HUES6 (cell line): ENCODE measurements at regions not wholly inside any gene's neighbourhood (a gene's known extent, or its start where the extent isn't known, plus 50 kb on each side); places are given as distances from the start of the nearest gene placed in this dataset.

Experiments used
- H3K27ac ChIP-seq: 2 replicates; pipeline ENCODE4 v1.7.0; 2013; ENCODE audit warnings: low read depth, mild to moderate bottlenecking, low read length, inconsistent platforms
- H3K27me3 ChIP-seq: 2 replicates; pipeline ENCODE4 v1.6.1; 2013; ENCODE audit warnings: low read length; ENCODE audit not compliant: control insufficient read depth, insufficient read depth
- H3K36me3 ChIP-seq: 2 replicates; pipeline ENCODE4 v1.6.1; 2013; ENCODE audit warnings: low read length; ENCODE audit not compliant: control insufficient read depth, insufficient read depth
- H3K4me1 ChIP-seq: 2 replicates; pipeline ENCODE4 v1.6.1; 2013; ENCODE audit warnings: low read length; ENCODE audit not compliant: control insufficient read depth, insufficient read depth
- H3K4me3 ChIP-seq: 2 replicates; pipeline ENCODE4 v1.5.1; 2013; ENCODE audit warnings: low read depth, low read length
- H3K9ac ChIP-seq: one replicate; pipeline ENCODE4 v1.6.1; 2013; ENCODE audit warnings: mild to moderate bottlenecking, low read length
- H3K9me3 ChIP-seq: 2 replicates; pipeline ENCODE4 v1.6.1; 2013; ENCODE audit warnings: low read depth, low read length; ENCODE audit not compliant: control insufficient read depth, insufficient read depth

- Histone ChIP-seq H3K36me3 (no peaks in the 10 kb centered on the region), H3K9me3 (no peaks in the 10 kb centered on the region), H3K4me3 (no peak overlapping the region), H3K27ac (no peak overlapping the region), H3K27me3 (no peaks in the 10 kb centered on the region), H3K4me1 (peaks cover 6% of the 10 kb centered on the region; the same call in 1 of the 2 replicates), H3K9ac (no peak overlapping the region)
Observed at GRCh38 chr21:43347461-43348169, 79.3 kb downstream of the SIK1 start.

- H3K27me3 ChIP-seq: no peaks in the 10 kb centered on the region
- no peaks in the 10 kb centered on the region for H3K36me3 ChIP-seq
- H3K4me1 ChIP-seq: peaks cover 6% of the 10 kb centered on the region; the same call in 1 of the 2 replicates
- H3K9me3 ChIP-seq: no peaks in the 10 kb centered on the region
- H3K4me3 ChIP-seq: no peak overlapping the region
- no peak overlapping the region for H3K27ac ChIP-seq
- H3K9ac ChIP-seq: no peak overlapping the region
Observed at GRCh38 chr21:43346551-43346950, 80.4 kb downstream of the SIK1 start.

- Histone ChIP-seq H3K4me1 (peaks cover 9% of the 10 kb centered on the region; the same call in 1 of the 2 replicates), H3K9me3 (no peaks in the 10 kb centered on the region), H3K27me3 (no peaks in the 10 kb centered on the region), H3K27ac (no peak overlapping the region), H3K36me3 (no peaks in the 10 kb centered on the region), H3K4me3 (no peak overlapping the region), H3K9ac (no peak overlapping the region)
Observed at GRCh38 chr21:43345746-43346409, 81.1 kb downstream of the SIK1 start.

- no peak overlapping the region for H3K4me3 ChIP-seq
- no peak overlapping the region for H3K27ac ChIP-seq
- H3K36me3 ChIP-seq: no peaks in the 10 kb centered on the region
- H3K4me1 ChIP-seq: peaks cover 15% of the 10 kb centered on the region; the same call in 1 of the 2 replicates
- no peaks in the 10 kb centered on the region for H3K27me3 ChIP-seq
- H3K9ac ChIP-seq: no peak overlapping the region
- no peaks in the 10 kb centered on the region for H3K9me3 ChIP-seq
Observed at GRCh38 chr21:43345046-43345745, 81.7 kb downstream of the SIK1 start.

GRCh38 chr21:43343992-43344886 lies 82.7 kb downstream of the SIK1 start:
- H3K27me3 ChIP-seq: no peaks in the 10 kb centered on the region
- no peaks in the 10 kb centered on the region for H3K36me3 ChIP-seq
- H3K9me3 ChIP-seq: no peaks in the 10 kb centered on the region
- no peak overlapping the region for H3K27ac ChIP-seq
- H3K4me3 ChIP-seq: no peak overlapping the region
- H3K4me1 ChIP-seq: peaks cover 15% of the 10 kb centered on the region; the same call in 1 of the 2 replicates
- no peak overlapping the region for H3K9ac ChIP-seq

GRCh38 chr21:43343095-43343991 lies 83.6 kb downstream of the SIK1 start:
- Histone ChIP-seq H3K27me3 (no peaks in the 10 kb centered on the region), H3K9ac (no peak overlapping the region), H3K27ac (no peak overlapping the region), H3K9me3 (no peaks in the 10 kb centered on the region), H3K4me1 (peaks cover 15% of the 10 kb centered on the region; the same call in 1 of the 2 replicates), H3K36me3 (no peaks in the 10 kb centered on the region), H3K4me3 (no peak overlapping the region)

- Histone ChIP-seq H3K9me3 (peaks cover under 1% of the 10 kb centered on the region; the same call in 1 of the 2 replicates), H3K9ac (no peak overlapping the region), H3K4me3 (no peak overlapping the region), H3K4me1 (peaks cover 15% of the 10 kb centered on the region; the same call in 1 of the 2 replicates), H3K27ac (no peak overlapping the region), H3K36me3 (no peaks in the 10 kb centered on the region), H3K27me3 (no peaks in the 10 kb centered on the region)
Observed at GRCh38 chr21:43342301-43342881, 84.5 kb downstream of the SIK1 start.

- Histone ChIP-seq H3K27ac (no peak overlapping the region), H3K27me3 (no peaks in the 10 kb centered on the region), H3K9ac (no peak overlapping the region), H3K4me1 (peaks cover 15% of the 10 kb centered on the region; the same call in 1 of the 2 replicates), H3K36me3 (no peaks in the 10 kb centered on the region), H3K9me3 (peaks cover 7% of the 10 kb centered on the region; the same call in 1 of the 2 replicates), H3K4me3 (no peak overlapping the region)
Observed at GRCh38 chr21:43341378-43342161, 85.4 kb downstream of the SIK1 start.
